ENCODE measurements at regions not wholly inside any gene's neighbourhood (a gene's known extent, or its start where the extent isn't known, plus 50 kb on each side); places are given as distances from the start of the nearest gene placed in this dataset.

DNA sequence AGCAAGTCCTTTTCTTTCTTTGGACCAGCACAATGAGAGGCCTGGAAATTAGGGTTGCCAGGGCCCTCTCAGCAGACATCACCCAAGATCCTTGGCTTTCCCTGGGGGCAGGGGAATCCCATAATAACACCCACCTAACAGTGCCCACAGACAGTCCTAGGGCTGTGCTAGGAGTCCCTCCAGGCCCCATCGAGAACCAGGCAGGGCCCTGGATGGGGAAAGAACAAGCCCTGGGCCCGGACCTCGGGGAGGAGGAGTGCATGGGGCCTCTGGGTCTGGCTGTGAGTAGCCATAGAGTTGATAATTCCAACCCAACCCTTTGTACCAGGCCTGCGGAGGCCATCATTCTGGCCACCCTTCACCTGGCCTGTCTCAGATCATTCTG, 201.2 kb upstream of the ZMIZ1 start:
- no peaks in the 10 kb centered on the region for H3K4me1 Mint-ChIP-seq
- DNase-seq, result no peak
- peaks cover 14 to 44% (median 41%) of the 10 kb centered on the region in 3 donors for H3K27me3 Mint-ChIP-seq
- peaks cover 0 to 3% (median 0%) of the 10 kb centered on the region in 7 donors for H3K9me3 Mint-ChIP-seq
- no peak for ATAC-seq (ENCODE audit: low read depth in 2 of 2)
- no peak overlapping the region for H3K27ac Mint-ChIP-seq
- no peaks in the 10 kb centered on the region for H3K36me3 Mint-ChIP-seq
- H3K4me3 Mint-ChIP-seq, result no peak overlapping the region

DNA sequence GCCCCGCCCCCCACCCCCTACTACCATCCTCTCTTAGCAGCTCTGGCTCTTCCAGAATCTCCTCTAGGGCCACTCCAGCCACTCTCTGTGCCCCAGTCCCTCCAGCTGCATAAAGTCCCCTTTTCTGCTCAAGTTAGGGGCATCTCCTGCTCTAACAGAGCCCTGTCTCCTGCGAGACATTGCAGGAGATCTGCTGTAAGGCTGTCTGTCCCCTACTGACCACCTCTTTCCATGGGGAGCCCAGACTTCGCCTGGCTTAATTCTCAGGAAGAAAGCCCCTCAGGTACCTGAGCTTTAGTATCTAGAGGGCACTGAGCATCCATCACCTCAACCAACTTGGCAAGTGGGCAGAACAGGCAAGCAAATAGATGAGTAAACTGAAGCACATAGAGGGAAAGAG, 200.7 kb upstream of the ZMIZ1 start:
- H3K36me3 Mint-ChIP-seq, result no peaks in the 10 kb centered on the region
- no peaks in the 10 kb centered on the region for H3K4me1 Mint-ChIP-seq
- H3K27ac Mint-ChIP-seq, result no peak overlapping the region
- H3K9me3 Mint-ChIP-seq, result peaks cover 0 to 3% (median 0%) of the 10 kb centered on the region in 7 donors
- peaks cover 16 to 44% (median 42%) of the 10 kb centered on the region in 3 donors for H3K27me3 Mint-ChIP-seq
- DNase-seq (no peak), ATAC-seq (ENCODE audit: low read depth in 2 of 2) (no peak)
- H3K4me3 Mint-ChIP-seq, result no peak overlapping the region

DNA sequence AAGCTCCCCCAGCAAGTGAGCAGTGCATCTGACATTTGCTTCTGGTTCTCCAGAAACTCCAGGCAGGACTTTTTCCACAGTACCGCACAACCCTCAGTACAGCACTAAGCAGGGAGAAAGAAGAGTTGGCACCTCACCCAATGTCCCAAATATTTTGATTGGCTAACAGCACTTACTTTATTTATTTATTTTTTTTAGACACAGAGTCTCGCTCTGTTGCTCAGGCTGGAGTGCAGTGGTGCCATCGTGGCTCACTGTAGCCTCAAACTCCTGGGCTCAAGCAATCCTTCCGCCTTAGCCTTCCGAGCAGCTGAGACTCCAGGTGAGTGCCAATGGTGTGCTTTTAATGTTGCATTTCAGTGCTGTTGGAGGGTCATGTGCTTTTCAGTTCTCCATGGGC, 200.3 kb upstream of the ZMIZ1 start:
- Mint-ChIP-seq H3K4me3 (no peak overlapping the region), H3K27ac (no peak overlapping the region), H3K36me3 (no peaks in the 10 kb centered on the region), H3K4me1 (no peaks in the 10 kb centered on the region), H3K27me3 (peaks cover 18 to 48% (median 46%) of the 10 kb centered on the region in 3 donors), H3K9me3 (peaks cover 0 to 3% (median 0%) of the 10 kb centered on the region in 7 donors)
- no peak for DNase-seq
- no peak for ATAC-seq (ENCODE audit: low read depth in 2 of 2)

DNA sequence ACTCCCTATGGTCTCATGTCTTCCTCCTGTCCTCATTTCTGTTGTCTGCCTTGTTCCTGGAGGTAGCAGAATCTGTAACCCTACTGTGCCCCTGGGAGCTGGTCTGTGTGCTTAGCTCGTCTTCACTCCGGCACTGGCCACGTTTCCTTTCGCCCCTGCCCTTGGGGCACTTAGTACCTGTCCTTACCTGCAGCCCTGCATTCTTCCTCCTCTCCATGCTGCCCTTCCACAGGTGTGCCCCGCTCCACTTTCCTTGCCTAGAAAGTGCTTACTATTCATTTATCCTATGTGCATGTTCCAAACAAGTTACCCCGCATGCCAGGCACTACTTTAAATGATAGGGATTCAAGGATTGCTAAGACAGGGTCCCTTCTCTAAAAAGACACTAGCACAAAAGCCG, 199.9 kb upstream of the ZMIZ1 start:
- H3K9me3 Mint-ChIP-seq, result peaks cover 0 to 3% (median 0%) of the 10 kb centered on the region in 7 donors

DNA sequence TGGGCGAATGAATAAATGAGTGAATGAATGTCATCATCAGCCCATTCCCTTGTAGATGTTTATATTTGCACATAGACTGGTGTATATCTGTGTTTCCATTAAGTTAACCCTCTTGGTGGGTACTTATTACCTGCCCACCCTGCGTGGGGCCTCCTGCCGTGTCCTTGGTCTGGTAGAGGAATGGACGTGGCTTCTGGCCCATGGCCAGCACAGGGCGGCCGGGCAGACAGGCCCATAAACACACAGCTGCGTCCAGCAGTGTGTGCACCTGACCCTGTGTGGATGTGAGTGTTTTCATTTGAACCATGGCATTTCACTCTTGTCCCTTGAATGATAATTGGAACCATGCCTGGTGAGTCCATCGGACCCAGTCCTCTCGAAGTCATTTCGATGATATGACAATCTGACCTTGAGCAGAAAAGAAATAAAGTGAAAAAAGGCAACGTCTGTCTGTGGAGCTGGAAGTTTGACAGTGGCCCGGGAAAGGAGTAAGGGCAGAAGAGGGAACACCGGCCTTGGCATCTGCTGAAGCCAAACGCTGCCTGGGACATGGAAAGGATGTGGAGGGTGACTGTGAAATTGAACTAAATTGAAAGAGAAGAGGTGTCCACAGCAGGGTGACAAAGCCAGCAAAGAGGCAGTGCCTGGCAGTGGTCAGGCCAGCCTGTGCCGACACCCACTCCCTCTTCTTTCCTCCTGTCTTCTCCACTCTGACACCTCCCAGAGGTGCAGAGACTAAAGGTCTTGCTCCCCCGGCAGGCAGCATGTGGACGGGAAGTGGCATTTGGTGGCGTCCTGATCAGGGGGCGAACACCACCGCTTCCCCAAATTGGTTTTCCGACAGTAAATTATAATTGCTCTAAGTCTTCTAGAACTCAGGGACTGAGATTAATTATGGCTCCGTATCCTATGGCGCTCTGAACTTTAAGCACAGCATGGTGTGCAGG, 199.0 kb upstream of the ZMIZ1 start:
- no peak overlapping the region for H3K27ac Mint-ChIP-seq

More for the DNA sequence above, 199.9 kb upstream of the ZMIZ1 start:
- DNase-seq, result no peak
- no peak for ATAC-seq (ENCODE audit: low read depth in 2 of 2)
- Mint-ChIP-seq H3K27ac (no peak overlapping the region), H3K4me3 (no peak overlapping the region), H3K36me3 (no peaks in the 10 kb centered on the region), H3K4me1 (no peaks in the 10 kb centered on the region), H3K27me3 (peaks cover 22 to 52% (median 50%) of the 10 kb centered on the region in 3 donors)

DNA sequence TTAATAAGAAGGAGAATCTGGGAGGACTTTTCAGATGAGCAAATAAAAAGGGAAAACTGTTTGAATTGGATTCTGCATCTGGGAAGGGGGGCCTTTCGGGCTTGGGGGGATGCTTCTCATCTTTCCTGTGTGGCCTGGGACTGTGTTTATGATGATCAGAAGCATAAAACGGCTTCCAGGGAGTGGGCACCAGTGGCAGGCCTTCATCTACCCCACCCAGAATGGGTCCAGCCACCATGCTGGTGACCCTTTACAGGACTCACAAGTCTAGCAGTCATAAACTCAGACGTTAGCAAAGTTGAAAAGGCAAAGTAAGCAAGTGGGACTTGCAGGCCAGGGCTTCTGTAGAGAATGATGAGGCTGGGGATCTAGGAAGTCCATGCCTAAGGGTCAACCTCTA, 198.3 kb upstream of the ZMIZ1 start:
- ATAC-seq (ENCODE audit: low read depth in 2 of 2) (no peak), DNase-seq (no peak)
- Mint-ChIP-seq H3K4me1 (no peaks in the 10 kb centered on the region), H3K9me3 (peaks cover 0 to 3% (median 0%) of the 10 kb centered on the region in 7 donors), H3K27me3 (peaks cover 36 to 68% (median 63%) of the 10 kb centered on the region in 3 donors), H3K36me3 (no peaks in the 10 kb centered on the region), H3K4me3 (no peak overlapping the region), H3K27ac (no peak overlapping the region)

More for the DNA sequence above, 199.0 kb upstream of the ZMIZ1 start:
- H3K27me3 Mint-ChIP-seq, result peaks cover 30 to 62% (median 59%) of the 10 kb centered on the region in 3 donors
- no peaks in the 10 kb centered on the region for H3K36me3 Mint-ChIP-seq
- H3K9me3 Mint-ChIP-seq, result peaks cover 0 to 3% (median 0%) of the 10 kb centered on the region in 7 donors
- H3K4me1 Mint-ChIP-seq, result no peaks in the 10 kb centered on the region
- DNase-seq (no peak), ATAC-seq (ENCODE audit: low read depth in 2 of 2) (no peak)
- peak overlapping the region in 1 of 8 donors; percentile 18 for H3K4me3 Mint-ChIP-seq

DNA sequence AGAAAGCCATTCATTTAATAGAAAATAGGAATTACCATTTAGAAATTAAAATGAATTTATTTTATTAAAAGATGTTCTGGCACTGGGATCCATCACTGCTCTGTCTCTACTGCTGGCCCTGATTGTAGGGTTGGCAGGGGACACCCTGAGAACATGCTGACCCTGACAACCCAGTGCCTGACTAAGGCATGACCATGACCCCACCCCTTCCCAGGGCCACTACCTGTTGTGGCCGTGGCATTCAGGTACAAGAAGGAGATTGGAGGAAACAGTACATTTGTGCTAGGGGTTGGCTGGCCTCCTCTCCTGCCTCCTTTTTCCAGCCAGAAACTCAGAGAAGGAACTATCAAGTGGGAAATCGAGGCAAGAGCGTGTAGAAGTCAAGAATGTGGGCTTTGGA, 197.0 kb upstream of the ZMIZ1 start:
- Mint-ChIP-seq H3K27ac (peak overlapping the region in 1 of 6 donors; percentile 28), H3K4me1 (no peaks in the 10 kb centered on the region), H3K9me3 (peaks cover 0 to 3% (median 0%) of the 10 kb centered on the region in 7 donors), H3K4me3 (no peak overlapping the region), H3K36me3 (peaks cover 0 to 6% of the 10 kb centered on the region in 2 donors), H3K27me3 (peaks cover 45 to 77% (median 70%) of the 10 kb centered on the region in 3 donors)
- ATAC-seq (ENCODE audit: low read depth in 2 of 2), result no peak
- no peak for DNase-seq

DNA sequence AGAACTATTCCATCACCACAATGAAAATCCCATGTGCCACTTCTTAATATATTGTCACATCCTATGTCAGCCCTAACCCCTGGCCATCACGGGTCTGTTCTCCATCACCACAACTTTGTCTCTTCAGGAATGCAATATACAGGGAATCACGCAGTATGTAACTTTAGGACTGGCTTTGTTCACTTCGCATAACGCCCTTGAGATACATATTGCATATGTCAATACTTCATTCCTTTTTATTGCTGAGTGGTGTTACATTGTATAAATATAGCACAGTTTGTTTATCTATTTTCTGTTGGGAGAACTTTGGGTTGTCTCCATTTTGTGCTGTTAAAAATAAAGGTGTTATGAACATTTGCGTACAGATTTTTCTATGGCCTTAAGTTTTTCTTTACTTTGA, 195.4 kb upstream of the ZMIZ1 start:
- Mint-ChIP-seq H3K4me1 (no peaks in the 10 kb centered on the region), H3K9me3 (peaks cover 0 to 16% (median 3%) of the 10 kb centered on the region in 7 donors), H3K36me3 (peaks cover 0 to 9% of the 10 kb centered on the region in 2 donors), H3K27ac (no peak overlapping the region), H3K27me3 (peaks cover 45 to 83% (median 80%) of the 10 kb centered on the region in 3 donors), H3K4me3 (no peak overlapping the region)
- DNase-seq, result no peak
- no peak for ATAC-seq (ENCODE audit: low read depth in 2 of 2)

DNA sequence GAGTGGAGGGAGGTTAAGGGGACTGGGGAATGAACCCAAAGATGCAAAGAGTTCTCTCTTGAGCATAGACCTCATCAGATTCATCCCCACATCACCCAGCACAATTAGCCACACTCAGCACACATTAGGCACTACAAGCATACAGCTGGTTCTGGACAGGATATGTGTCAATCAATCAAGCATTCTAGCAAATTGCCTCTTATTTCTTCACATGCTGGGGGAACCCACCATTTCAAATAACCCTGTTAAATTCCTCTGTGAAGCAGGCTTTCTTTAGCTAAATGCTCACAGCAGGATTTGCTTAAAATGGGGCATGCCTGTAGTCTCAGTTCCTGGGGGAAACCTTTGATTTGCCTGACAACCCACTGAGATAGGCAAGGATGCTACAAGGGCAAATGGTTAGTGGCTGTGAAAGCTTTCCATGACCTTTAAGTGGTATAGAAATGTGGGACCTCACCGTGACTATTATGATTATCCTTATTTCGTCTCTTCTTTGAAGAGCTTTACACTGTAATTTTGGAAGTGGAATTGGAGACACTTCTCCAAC, 193.4 kb upstream of the ZMIZ1 start:
- peaks cover 8 to 20% of the 10 kb centered on the region in 2 donors for H3K36me3 Mint-ChIP-seq
- no peak for DNase-seq
- H3K4me1 Mint-ChIP-seq, result no peaks in the 10 kb centered on the region
- H3K27me3 Mint-ChIP-seq, result peaks cover 40 to 72% (median 71%) of the 10 kb centered on the region in 3 donors
- no peak overlapping the region for H3K27ac Mint-ChIP-seq
- H3K4me3 Mint-ChIP-seq, result no peak overlapping the region
- peaks cover 4 to 35% (median 15%) of the 10 kb centered on the region in 7 donors for H3K9me3 Mint-ChIP-seq
- ATAC-seq (ENCODE audit: low read depth in 2 of 2), result no peak

DNA sequence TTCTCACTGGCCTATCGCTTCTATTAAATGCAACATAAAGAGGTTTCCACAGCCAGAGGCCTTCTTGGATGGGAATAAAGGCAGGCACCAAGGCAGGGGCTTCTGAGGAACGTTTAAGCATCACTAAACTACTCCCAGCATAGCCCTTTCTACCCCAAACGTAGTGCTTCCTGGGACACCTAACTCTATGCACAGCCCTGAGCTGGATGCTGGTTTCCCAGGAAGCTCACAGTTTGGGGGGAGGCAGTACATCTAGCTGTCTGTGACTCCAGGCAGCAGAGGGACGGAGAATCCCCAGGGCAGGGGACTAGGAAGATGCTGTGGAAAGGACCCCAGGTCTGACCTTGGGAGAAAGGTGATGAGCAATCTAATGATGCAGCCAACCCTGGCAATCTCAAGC, 192.8 kb upstream of the ZMIZ1 start:
- peaks cover 4 to 39% (median 18%) of the 10 kb centered on the region in 7 donors for H3K9me3 Mint-ChIP-seq
- no peaks in the 10 kb centered on the region for H3K4me1 Mint-ChIP-seq
- DNase-seq (no peak), ATAC-seq (ENCODE audit: low read depth in 2 of 2) (no peak)
- H3K27me3 Mint-ChIP-seq, result peaks cover 39 to 71% (median 67%) of the 10 kb centered on the region in 3 donors
- H3K4me3 Mint-ChIP-seq, result no peak overlapping the region
- peaks cover 11 to 24% of the 10 kb centered on the region in 2 donors for H3K36me3 Mint-ChIP-seq
- no peak overlapping the region for H3K27ac Mint-ChIP-seq

DNA sequence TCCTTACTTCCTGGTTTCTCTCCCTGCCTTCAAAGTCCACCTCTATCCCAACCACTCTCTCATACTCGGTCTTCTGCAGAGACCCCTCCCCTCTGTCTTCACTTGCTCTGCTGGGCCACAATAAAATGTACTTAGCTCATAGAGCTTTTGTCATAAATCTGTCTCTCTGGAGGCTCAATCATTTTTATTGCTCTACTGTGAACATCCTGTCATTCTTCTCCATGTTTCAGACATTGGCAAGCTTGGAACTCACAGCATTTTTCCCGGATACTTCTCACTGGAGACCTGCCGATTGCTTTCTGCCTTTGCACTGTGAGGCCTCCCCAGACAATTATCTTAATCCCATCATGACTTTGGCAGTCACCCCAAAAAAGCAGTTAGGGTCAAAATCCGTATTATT, 192.3 kb upstream of the ZMIZ1 start:
- no peak for ATAC-seq (ENCODE audit: low read depth in 2 of 2)
- H3K36me3 Mint-ChIP-seq, result peaks cover 11 to 24% of the 10 kb centered on the region in 2 donors
- H3K4me1 Mint-ChIP-seq, result no peaks in the 10 kb centered on the region
- no peak overlapping the region for H3K4me3 Mint-ChIP-seq
- no peak overlapping the region for H3K27ac Mint-ChIP-seq
- DNase-seq, result no peak
- H3K9me3 Mint-ChIP-seq, result peaks cover 4 to 40% (median 18%) of the 10 kb centered on the region in 7 donors
- H3K27me3 Mint-ChIP-seq, result peaks cover 34 to 66% (median 62%) of the 10 kb centered on the region in 3 donors

DNA sequence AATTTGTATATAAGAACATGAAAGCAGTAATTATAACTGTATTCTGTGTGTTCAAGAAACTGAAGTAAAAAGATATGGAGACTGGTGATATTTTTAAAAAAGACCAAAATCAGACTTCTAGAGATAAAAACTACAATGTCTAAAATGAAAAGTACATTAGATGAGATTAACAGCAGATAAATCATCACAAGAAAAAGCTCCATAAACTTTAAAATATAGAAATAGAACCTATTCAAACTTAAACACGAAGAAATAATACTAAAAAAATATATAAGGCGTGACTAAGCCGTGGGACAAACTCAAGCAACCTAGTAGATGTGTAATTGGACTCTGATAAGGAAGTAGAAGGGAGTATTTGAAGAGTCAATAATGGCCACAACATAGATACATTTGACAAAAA, 189.1 kb upstream of the ZMIZ1 start:
- DNase-seq (no peak), ATAC-seq (ENCODE audit: low read depth in 2 of 2) (no peak)
- H3K9me3 Mint-ChIP-seq, result peaks cover 4 to 67% (median 28%) of the 10 kb centered on the region in 7 donors
- no peak overlapping the region for H3K27ac Mint-ChIP-seq
- H3K36me3 Mint-ChIP-seq, result peaks cover 11 to 24% of the 10 kb centered on the region in 2 donors
- H3K4me3 Mint-ChIP-seq, result no peak overlapping the region
- no peaks in the 10 kb centered on the region for H3K4me1 Mint-ChIP-seq
- H3K27me3 Mint-ChIP-seq, result peaks cover 16 to 44% (median 36%) of the 10 kb centered on the region in 3 donors

DNA sequence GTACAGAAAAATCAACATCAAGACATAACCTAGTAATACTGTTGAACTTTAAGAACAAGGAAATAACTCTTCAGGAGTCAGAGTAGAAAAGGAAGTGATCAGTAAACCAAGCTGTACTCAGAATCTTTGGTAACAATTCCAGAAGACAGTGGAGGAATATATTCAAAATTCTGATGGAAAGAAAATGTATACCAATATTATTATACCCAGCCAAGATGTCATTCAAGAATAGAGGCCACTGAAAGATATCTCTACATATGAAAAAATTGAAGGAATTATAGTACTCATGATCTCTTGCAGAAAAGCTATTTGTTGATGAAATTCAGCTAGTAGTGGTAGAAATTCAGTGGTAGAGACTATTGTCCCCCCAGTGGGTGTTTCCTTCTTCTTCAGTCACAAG, 182.6 kb upstream of the ZMIZ1 start:
- peaks cover 6 to 49% (median 24%) of the 10 kb centered on the region in 7 donors for H3K9me3 Mint-ChIP-seq
- no peaks in the 10 kb centered on the region for H3K36me3 Mint-ChIP-seq
- ATAC-seq (ENCODE audit: low read depth in 2 of 2), result no peak
- no peak for DNase-seq
- no peaks in the 10 kb centered on the region for H3K4me1 Mint-ChIP-seq
- H3K27me3 Mint-ChIP-seq, result peaks cover 12 to 20% (median 17%) of the 10 kb centered on the region in 3 donors
- H3K4me3 Mint-ChIP-seq, result no peak overlapping the region
- H3K27ac Mint-ChIP-seq, result no peak overlapping the region

All from naive B cell (primary cell).